Occipital lobe (tissue), 1 donor: ENCODE measurements at regions not wholly inside any gene's neighbourhood (a gene's known extent, or its start where the extent isn't known, plus 50 kb on each side); places are given as distances from the start of the nearest gene placed in this dataset.

Experiments
- DNase-seq: peaks from one replicate; lab custom pipeline; 2025; lab: John Stamatoyannopoulos, UW

DNA sequence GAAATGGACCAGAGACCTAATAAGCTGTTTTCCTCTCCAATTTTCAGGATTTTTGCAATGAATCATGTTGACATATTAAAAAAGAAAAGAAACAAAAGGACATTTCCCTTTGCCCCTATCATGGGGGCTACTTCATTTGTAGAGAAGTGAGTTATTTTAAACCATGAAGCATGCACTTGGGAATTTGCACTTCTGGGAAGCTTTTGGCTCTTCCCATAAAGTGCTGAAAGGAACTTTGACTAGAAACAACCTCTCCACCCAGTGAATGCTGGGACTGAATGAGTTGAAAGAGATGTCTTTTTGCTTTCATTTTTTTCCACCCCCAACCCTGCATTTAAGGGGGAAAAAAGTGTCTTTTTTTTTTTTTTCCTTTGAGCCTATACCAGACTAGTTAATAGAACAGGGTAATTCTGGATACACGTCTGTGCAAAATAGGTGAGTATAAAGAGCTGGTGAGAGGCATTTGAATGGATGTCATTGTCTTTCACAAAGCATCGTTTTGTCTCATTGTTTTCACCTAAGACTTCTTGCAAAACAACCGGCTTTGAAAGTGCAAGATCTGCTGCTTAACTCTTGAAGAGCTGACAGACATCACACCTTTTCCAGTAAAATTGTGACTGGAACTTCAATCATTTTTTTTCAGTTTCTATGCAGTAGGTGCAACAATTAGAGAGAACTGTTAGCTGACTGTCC lies 138.7 kb upstream of the BACH2 start:
- DNase-seq = no peak

DNA sequence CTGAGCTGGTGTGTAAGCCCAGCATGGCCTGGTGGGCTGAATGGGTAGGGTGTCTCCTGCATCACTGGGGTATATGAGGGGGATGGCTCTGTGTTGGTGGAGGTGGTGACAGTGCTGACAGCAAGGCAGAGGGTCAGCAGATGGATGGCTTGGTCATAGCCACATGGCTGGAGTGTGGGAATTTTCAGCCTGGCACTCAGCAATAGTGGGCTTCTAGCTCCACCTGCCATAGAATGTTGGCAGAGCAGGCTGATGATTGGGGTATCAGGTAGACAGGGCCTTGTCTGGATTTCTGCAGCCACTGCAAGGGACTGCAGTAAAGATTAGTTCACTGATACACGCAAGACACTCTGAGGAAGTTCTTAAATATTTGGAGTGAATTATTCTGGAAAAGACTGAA lies 137.5 kb upstream of the BACH2 start:
- no peak for DNase-seq

DNA sequence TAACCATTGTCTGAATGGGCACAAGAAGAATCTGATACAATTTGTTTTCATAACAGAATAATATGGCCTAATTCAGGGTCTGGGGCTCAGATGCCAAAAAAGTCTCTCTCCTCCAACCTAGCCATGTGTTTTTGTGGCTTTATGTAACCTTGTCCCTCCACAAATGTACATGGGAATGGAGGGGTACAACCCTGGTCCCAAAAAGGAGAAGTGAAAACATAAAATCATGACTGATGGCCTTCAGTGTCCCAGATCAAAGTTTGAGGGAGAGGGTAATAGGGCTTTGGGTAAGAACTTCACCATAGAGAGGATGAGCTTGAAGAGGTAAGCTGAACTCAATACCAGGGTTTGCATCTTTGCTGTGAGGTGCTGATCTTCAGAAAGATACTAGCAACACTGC lies 136.3 kb upstream of the BACH2 start:
- no peak for DNase-seq

DNA sequence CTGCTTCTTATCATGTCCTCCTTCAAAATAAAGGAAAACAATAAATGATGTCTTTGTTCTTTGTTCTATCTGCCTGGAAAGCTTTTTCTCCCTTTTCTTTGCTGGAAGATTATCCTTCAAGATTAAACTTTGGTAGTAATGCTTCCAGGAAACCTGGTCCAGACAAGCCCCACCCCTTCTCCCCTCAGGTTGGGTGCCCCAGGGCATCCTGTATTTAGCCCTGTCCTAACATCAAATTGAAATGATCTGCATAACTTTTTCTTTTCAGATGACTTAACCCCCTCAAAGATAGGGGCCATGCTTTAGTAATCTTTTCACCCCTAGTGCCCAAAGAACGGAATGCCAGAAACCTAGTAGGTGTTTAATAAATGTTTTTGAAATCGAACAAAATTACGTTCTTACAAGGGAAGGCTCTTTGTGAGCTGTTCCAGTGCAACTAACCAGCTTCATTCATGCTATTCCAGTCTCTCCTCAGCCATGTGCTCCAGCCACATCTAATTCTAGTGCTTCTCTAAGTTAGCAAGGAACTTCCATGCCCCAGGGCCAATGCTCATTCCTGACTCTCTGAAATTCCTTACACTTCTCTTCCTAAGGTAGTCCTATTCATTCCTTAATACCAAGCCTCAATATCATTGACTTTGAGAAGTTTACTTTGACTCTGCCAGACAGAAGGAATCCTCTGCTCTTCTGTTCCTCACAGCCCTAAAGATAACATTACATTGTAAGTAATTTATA lies 135.6 kb upstream of the BACH2 start:
- no peak for DNase-seq

DNA sequence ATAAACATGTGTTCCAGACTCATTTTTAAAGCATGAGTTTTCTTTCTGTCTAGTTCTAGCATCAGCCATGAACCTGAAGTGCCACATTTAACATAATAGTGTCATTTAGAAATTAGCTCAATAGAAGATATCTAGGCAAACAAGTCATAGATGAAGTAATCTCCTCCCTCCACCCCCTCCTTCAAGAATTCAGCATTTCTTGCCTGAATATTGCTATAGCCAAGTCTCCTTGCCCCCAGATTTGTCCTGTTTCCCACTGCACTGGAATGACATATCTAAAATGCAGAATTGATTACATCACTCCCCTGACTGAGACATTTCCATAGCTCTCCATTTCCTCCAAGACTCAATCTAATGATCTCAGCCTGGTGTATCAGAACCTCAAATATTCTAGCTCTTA lies 134.9 kb upstream of the BACH2 start:
- no peak for DNase-seq

DNA sequence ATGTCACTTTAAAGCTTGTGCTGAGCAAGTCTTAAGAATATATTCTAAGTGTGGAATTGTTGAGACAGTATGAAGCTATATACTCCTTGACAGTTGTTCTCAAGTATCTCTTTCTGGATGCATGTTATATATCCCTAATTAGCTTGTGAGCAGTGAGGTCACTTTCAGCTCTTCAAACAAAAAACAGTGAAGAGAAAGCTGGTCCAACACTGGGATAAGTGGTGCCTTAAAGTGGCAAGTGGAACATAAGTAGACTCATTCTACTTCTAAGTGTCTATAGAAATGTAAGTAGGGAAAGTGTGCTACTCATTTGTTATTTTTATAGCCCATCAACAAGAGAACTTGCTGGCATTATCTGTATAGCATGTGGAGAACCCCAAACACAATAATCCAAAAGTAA lies 133.1 kb upstream of the BACH2 start:
- DNase-seq = no peak

DNA sequence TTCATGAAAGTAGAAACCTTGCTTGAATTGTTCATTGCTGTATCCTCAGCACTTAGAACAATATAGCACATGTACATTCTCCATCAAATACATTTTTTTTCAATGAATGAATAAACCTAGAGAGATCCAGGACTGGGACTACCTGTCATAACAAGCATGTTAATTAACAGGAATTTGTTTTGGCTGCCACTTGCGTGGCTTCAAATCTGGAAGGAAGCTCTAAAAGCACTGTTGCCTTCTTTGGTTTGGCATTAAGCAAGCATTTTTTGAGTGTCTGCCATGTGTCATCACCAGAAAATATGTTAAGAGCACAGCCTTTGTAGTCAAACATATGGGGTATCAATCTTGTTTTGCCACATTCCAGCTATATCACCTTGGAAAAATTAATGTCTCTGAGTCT lies 131.9 kb upstream of the BACH2 start:
- DNase-seq = no peak

DNA sequence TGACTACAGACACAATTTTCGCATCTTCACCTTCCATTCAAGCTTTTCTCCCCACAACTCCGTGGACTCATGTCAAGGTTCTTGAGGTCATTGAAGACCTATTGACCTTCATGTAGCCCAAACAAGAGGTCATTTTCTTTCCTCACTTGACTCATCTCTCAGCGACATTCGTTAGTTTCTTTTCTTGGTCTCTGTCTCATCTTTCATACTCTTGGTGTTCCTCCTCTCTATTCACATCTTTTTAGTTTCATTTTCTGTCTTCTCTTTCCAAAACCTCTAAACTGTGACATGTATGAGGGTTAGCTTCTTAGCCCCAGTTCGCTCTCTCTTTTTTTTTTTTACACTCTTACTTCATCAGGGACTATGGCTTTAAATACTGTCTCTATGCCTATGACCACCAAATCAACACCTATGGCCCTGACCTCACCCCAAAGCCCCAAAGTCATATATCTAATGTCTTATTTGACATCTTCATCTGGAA lies 128.6 kb upstream of the BACH2 start:
- no peak for DNase-seq

DNA sequence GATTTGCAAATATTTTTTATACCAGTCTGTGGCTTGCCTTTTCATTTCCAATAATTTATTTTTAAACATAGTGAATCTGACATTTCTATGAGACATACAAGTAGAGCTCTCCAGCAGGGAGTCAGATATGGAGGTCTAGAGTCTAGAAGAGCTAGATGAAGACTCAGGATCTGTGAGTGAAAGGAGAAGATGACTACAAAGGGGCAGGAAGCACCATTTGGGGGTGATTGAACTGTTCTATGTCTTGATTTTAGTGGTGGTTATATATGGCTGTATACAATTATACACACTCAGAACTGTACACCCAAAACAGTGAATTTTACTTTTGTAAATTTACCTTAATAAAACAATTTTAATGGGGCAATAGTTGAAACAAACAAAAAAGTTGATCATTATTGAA lies 127.9 kb upstream of the BACH2 start:
- no peak for DNase-seq

DNA sequence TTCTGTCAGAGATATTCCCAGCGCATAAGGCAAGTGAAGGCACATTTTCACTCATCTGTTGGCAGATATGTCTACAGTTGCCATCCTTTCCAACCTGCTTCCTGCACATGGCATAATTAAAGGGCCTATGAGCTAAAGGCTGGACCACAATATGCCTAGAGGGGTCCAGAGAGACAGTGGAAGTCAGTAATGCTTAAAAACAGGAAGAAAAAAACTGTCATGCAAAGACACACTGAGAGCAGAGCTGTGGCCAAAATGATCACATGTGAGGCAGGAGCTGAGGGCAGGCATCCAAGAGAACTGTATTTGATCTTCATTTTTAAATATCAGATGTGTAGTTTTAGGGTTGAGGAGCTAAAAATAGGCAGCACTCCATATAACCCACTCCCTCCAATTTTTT lies 125.0 kb upstream of the BACH2 start:
- DNase-seq = no peak

DNA sequence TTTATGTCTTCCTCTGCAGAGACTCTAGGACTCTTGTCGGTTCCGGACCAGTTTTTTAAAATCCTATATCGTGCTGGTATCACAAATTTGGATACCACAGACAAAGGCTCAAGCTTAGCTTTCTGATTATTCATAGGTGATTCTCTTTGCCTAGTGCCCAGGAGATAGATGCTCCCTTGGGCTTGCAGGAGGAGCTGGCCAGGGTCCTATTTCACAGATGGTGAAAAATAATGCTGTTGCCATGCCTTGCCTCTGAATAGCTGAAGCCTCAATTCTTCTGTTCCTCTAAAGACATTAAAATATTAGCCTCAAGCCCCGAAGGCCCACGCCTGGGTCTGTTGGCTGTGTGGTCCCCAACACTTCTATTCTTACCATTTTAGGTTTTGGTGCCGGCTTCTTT lies 123.9 kb upstream of the BACH2 start:
- no peak for DNase-seq

DNA sequence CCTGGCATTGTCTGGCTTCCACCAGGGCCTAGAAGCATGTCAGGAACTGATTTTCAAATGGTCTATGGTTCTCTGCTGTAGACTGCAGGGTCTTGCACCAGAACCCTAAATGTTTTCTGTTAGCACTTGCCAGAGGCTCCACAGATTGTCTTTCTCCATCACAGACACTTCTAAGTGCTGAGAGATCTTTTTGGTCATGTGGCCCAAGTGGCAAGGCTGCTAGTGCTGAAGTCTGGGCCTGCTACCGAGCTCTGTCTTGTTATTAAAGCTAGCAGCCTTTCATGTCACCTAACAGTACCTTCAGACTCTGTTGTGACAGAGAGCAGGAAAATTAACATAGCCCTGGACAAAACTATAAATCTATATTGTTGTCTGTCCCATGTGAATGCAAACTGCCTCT lies 120.7 kb upstream of the BACH2 start:
- DNase-seq = no peak

DNA sequence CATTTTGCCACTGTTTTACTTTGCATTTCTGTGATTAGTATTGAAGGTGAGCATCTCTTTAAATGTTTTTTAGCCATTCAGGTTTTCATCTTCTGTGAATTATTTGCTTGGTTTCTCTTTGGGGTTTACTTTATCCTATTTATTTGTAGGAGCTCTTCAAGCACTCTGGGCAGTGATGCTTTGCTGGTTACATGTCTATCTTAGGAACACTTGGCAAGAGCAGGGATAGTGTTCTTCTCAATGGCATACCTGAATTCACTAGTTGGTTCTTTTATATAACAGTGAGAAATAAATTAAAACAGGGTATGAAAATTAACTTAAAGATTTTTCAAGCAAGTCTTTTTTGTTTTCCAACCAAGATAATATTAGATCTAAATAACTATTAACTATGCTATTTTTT lies 119.7 kb upstream of the BACH2 start:
- no peak for DNase-seq

DNA sequence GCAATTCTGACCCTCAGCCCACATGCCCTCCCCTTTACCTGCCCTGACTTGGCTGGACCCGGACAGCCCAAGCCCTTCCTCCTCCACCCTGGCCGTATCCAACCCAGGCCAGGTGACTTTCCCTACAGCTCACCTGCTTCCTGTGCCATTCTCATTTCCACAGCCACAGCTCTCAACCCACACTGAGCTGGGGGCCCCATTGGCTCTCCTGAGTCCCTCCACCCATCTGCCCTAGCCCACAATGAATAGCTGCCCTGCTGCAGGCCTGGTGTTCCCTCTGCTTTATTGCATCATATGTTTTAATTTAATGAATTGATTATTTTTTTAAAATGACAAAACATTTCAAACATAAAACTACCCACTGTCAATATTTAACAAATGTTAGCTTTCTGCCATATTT lies 118.5 kb upstream of the BACH2 start:
- DNase-seq = no peak

DNA sequence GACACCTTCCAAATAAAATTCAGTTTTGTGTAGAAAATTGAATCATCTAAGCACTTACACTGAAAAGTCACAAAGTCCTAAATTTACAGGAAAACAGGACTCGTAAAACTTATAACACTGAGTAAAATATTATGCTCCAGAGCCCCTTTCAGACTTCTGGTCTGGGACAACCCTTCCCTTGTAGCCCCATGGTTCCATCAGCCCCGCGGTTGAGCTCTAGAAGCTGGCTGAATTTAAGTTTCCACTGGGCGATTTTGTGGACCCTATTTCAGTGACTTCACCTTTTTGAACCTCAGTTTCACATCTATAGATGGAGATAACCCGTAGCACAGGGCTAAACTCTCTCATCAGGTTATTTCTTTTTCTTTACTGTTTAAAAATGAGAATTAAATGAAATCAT lies 117.7 kb upstream of the BACH2 start:
- DNase-seq = no peak

DNA sequence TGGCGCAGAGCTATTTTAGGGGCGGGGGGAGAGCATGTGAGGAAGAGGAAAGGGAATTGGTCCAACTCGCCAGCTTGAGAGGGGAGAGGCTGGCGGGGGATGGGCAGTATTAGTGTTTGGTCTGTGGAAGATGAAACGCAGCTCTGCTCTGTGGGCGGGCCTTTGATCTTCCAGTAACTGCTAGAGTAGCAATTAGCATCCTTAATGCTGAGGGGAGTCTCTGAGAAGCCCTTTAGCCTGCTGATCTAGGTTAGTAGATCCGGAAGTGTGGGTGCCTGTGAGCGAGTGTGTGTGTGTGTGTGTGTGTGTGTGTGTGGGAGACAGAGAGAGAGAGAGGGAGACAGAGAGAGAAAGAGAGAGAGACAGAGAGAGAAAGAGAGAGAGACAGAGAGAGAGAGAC lies 117.2 kb upstream of the BACH2 start:
- no peak for DNase-seq

DNA sequence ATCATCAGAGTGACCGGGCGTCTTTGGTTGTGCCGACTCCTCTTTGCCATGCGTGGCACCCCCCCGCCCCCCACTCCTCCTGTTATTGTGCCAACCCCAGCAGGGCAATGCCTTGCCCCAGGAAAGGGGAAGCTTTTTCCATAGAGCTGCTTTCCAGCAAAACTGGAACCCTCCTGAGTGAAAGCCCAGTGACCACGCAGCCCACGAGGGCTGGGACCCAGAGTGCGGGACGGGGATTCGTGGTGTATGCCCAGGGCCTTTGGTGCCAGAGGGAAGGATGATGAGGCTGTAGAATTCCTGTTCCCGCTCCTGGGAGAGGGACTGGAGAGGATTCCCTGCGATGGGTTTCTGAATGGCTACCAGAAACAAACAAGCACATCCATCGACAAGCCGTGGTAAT lies 116.8 kb upstream of the BACH2 start:
- DNase-seq = no peak

DNA sequence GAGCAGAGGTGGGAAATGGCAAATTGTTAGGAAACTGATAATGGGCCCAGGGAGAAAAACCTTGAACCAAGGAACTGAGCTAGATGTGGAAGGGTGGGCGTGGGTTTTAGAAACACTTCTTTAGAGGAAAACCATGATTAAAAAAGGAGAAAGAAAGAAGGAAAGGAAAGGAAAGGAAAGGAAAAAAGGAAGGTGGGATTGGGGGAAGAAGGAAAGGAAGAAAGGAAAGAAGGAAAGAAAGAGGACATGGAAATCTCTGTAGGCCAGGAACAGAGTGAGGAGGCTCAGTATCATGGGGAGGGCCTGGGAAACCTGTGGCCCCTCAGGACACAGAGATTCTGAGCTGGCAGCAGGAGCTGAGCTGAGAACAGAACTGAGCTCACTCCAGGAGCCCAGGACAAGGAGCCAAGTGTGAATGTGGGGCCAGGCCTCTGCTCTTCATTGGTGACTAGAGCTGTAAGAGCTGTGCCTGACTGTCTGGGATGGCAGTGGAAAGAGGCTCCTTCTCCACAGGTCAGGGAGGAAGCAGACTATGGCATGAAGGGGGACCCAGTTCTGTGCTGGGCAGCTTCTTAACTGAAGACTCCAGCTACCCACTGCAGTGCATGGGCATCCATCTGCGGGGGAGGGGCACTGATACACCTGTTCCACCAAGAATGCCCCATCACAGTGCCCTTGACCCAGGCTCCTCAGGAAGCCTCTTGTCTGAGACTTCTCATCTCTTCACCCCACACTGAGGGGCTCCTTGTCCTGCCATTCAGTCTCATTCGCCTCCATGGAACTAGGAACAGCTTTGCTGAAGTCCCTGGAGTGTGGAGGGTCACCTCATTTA lies 116.1 kb upstream of the BACH2 start:
- no peak for DNase-seq

DNA sequence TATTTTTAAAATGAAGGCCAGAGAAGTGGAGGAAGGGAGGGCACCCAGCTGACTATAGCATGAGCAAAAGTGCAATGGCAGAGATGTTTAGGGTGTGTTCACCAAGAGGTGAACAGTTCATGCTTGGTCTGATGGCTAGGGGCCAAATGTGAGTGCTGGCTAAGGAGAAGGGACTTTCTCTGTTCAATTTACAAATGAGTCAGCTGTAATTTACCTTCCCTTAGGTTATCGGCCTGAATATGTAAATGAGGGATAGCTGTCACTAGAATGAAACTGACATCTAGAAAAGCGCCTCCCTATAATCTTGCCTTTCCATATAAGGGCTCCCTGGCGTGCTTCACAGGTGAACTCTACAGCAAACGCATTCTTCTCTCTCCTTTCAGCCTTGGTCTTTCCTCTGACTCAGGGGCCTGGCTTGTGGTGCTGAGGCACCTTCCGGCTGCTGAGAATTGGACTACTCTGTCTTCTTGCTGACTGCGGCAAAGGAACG lies 114.7 kb upstream of the BACH2 start:
- DNase-seq = no peak

DNA sequence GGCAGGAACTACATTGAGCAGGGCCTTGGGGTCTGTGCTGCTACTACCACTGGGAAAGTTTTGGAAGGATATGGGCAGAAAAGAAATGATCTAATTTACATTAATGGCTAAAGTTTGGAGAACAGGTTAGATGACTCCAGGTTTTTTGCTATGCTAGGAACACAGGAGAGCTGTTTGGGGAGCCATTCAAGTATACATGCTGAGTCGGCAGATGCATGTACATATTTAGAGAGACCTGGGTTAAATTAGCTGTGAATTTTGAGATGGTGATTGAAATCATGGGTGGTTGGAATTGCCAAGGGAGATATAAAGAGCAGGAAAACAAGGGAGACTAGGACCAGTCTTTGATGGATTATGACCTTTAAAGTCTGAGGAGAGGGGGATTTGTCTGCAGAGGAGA lies 113.1 kb upstream of the BACH2 start:
- no peak for DNase-seq

DNA sequence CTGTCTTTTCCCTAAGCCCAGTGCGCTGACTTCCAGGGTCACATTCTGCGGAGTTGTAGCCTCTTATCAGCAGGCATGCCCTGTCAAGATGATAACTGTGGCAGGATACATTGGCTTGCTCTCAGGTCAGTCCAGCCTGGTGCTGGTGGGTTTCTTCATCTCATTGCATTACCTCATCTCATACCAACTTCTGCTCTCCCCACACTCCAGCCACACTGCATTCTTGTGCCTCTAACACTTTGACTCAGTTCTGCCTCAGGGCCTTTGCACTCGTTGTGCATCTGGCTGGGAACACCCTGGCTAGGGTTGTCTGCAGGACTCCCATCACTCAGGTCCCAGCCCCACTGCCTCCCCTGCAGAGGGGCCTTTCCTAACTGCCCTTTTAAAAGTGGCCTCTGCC lies 110.3 kb upstream of the BACH2 start:
- DNase-seq = no peak

DNA sequence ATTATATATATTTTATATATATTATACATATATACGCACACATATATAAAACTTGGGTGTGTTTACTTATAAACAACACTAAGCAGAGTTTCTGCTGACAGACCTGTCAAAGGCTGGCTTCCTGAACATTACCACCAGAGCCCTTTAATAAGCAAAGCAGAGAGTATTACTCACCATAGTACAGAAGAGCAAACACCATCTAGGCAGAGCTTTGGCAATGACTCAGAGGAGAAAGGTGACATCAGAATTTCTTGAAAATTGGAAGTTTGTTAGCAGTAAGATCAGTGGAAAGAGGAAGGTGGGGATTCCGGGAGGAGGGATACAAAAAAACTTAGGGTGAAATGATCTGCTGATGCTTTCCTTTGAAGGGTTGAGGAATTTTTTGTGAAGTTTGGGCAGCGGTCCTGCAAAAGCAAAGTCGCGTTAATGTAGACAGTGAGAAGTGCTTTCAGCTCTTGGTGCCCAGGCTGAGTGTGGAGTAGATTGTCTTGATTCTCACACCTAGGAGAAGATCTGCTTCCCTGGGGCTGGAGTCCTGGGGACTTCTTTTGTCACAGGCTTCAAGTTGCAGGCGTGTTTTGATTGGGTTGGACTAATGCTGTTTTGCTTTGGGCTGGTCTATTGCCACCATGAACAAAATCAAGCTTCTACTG lies 109.6 kb upstream of the BACH2 start:
- DNase-seq = no peak
